SK-N-SH treated with all-trans-retinoic acid at 6 μM for 48 hours (cell line): ENCODE measurements at regions not wholly inside any gene's neighbourhood (a gene's known extent, or its start where the extent isn't known, plus 50 kb on each side); places are given as distances from the start of the nearest gene placed in this dataset.

Source experiments
- ATAC-seq: fragments of 200-7000 bp; cut with Tn5 transposase; 3 replicates; pipeline ENCODE4 v1.9.1; 2020; ENCODE audit warnings: mild to moderate bottlenecking, moderate library complexity
- CSDC2 ChIP-seq: fragments of 250-450 bp; sonication (Bioruptor Pico); IDR thresholded peaks from 2 replicates; pipeline ENCODE4 v1.5.0; 2020; ENCODE audit warnings: mild to moderate bottlenecking, moderate library complexity
- ESRRG ChIP-seq: fragments of 250-450 bp; sonication (Bioruptor Pico); IDR thresholded peaks from 2 replicates; pipeline ENCODE4 v1.6.1; 2021; ENCODE audit warnings: mild to moderate bottlenecking
- GLIS3 ChIP-seq: fragments of 250-450 bp; sonication (Bioruptor Pico); IDR thresholded peaks from 2 replicates; pipeline ENCODE4 v1.5.0; 2020; ENCODE audit warnings: mild to moderate bottlenecking, moderate library complexity
- ISL1 ChIP-seq: fragments of 250-450 bp; sonication (Bioruptor Pico); IDR thresholded peaks from 2 replicates; pipeline ENCODE4 v2.1.2; 2022; ENCODE audit warnings: mild to moderate bottlenecking, moderate library complexity
- OSR1 ChIP-seq: fragments of 250-450 bp; sonication (Bioruptor Pico); IDR thresholded peaks from 2 replicates; pipeline ENCODE4 v1.8.0; 2022; ENCODE audit warnings: moderate library complexity, mild to moderate bottlenecking, inconsistent platforms
- PATZ1 ChIP-seq: fragments of 250-450 bp; sonication (Bioruptor Pico); IDR thresholded peaks from 2 replicates; pipeline ENCODE4 v1.8.0; 2020; ENCODE audit warnings: mild to moderate bottlenecking, moderate library complexity, borderline replicate concordance
- PPARA ChIP-seq: fragments of 250-450 bp; sonication (Bioruptor Pico); IDR thresholded peaks from 2 replicates; pipeline ENCODE4 v1.5.0; 2020; ENCODE audit warnings: mild to moderate bottlenecking, borderline replicate concordance
- RARB ChIP-seq: fragments of 250-450 bp; sonication (Bioruptor Pico); IDR thresholded peaks from 2 replicates; pipeline ENCODE4 v1.8.0; 2021; ENCODE audit warnings: mild to moderate bottlenecking, moderate library complexity
- SNAI2 ChIP-seq: fragments of 250-450 bp; sonication (Bioruptor Pico); IDR thresholded peaks from 2 replicates; pipeline ENCODE4 v1.5.0; 2020; ENCODE audit warnings: mild to moderate bottlenecking, moderate library complexity
- TCF4 ChIP-seq: fragments of 250-450 bp; sonication (Bioruptor Pico); IDR thresholded peaks from 2 replicates; pipeline ENCODE4 v1.8.0; 2021; ENCODE audit warnings: mild to moderate bottlenecking, moderate library complexity, borderline replicate concordance
- TOX ChIP-seq: fragments of 250-450 bp; sonication (Bioruptor Pico); IDR thresholded peaks from 2 replicates; pipeline ENCODE4 v1.8.0; 2021; ENCODE audit warnings: mild to moderate bottlenecking, moderate library complexity, borderline replicate concordance
- ZC3H10 ChIP-seq: fragments of 250-450 bp; sonication (Bioruptor Pico); IDR thresholded peaks from 2 replicates; pipeline ENCODE4 v1.5.1; 2021; ENCODE audit warnings: mild to moderate bottlenecking, moderate library complexity
- ZFP3 ChIP-seq: fragments of 250-450 bp; sonication (Bioruptor Pico); IDR thresholded peaks from 2 replicates; pipeline ENCODE4 v1.5.0; 2020; ENCODE audit warnings: mild to moderate bottlenecking, moderate library complexity
- ZFP30 ChIP-seq: fragments of 450-650 bp; formaldehyde crosslinking; IDR thresholded peaks from 2 replicates; pipeline ENCODE4 v1.5.0; 2022; ENCODE audit warnings: mild to moderate bottlenecking, moderate library complexity
- ZNF565 ChIP-seq: fragments of 450-650 bp; formaldehyde crosslinking; conservative IDR thresholded peaks from 2 replicates; pipeline ENCODE4 v1.5.0; 2020; ENCODE audit warnings: low read depth, mild to moderate bottlenecking, moderate library complexity
- ZNF70 ChIP-seq: fragments of 450-650 bp; formaldehyde crosslinking; IDR thresholded peaks from 2 replicates; pipeline ENCODE4 v1.5.0; 2020; ENCODE audit warnings: mild to moderate bottlenecking, moderate library complexity
- ZNF8 ChIP-seq: fragments of 450-650 bp; formaldehyde crosslinking; IDR thresholded peaks from 2 replicates; pipeline ENCODE4 v1.5.0; 2020; ENCODE audit warnings: mild to moderate bottlenecking, moderate library complexity
- TF ChIP-seq, protein P1 (sequence below): fragments of 250-450 bp; sonication (Bioruptor Pico); IDR thresholded peaks from 2 replicates; pipeline ENCODE4 v1.8.0; 2021; ENCODE audit warnings: low read depth, mild to moderate bottlenecking, moderate library complexity, borderline replicate concordance
- TF ChIP-seq, protein P2 (sequence below): fragments of 250-450 bp; sonication (Bioruptor Pico); IDR thresholded peaks from 2 replicates; pipeline ENCODE4 v1.5.0; 2020; ENCODE audit warnings: mild to moderate bottlenecking, moderate library complexity
- TF ChIP-seq, protein P3 (sequence below): fragments of 250-450 bp; sonication (Bioruptor Pico); IDR thresholded peaks from 2 replicates; pipeline ENCODE4 v1.5.1; 2021; ENCODE audit warnings: mild to moderate bottlenecking, moderate library complexity
- TF ChIP-seq, protein P4 (sequence below): fragments of 250-450 bp; sonication (Bioruptor Pico); IDR thresholded peaks from 2 replicates; pipeline ENCODE4 v1.5.1; 2020; ENCODE audit warnings: low read depth, mild to moderate bottlenecking, moderate library complexity

DNA sequence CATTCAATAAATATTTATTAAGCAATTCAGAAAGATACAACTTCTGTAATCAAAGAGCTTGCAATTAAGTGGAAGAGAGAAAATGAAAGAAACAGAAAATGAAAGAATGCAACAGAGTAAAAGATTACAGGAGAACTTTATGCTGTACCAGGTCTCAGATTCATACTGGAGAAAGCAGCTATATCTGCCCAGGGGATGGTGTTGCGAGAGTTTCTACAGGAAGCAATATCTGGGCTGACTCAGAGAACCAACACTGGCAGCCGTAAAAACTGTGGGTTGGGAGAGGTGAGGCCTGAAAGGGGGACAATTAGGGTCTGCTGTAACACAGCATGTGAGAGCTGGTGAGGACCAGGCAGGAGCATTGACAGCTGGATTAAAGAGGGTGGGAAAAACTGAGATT lies 256.7 kb upstream of the TCF21 start:
- ATAC-seq = no peak
- no peak for TF ChIP-seq TOX (CRISPR knock-in tag)
- TF ChIP-seq, protein P1, sequence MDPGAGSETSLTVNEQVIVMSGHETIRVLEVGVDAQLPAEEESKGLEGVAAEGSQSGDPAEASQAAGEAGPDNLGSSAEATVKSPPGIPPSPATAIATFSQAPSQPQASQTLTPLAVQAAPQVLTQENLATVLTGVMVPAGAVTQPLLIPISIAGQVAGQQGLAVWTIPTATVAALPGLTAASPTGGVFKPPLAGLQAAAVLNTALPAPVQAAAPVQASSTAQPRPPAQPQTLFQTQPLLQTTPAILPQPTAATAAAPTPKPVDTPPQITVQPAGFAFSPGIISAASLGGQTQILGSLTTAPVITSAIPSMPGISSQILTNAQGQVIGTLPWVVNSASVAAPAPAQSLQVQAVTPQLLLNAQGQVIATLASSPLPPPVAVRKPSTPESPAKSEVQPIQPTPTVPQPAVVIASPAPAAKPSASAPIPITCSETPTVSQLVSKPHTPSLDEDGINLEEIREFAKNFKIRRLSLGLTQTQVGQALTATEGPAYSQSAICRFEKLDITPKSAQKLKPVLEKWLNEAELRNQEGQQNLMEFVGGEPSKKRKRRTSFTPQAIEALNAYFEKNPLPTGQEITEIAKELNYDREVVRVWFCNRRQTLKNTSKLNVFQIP (CRISPR knock-in tag) = no peak
- no peak for TF ChIP-seq ISL1 (CRISPR knock-in tag)
- TF ChIP-seq ZFP3 (CRISPR knock-in tag) = no peak
- no peak for TF ChIP-seq CSDC2 (CRISPR knock-in tag)
- no peak for TF ChIP-seq RARB (CRISPR knock-in tag)
- TF ChIP-seq, protein P2, sequence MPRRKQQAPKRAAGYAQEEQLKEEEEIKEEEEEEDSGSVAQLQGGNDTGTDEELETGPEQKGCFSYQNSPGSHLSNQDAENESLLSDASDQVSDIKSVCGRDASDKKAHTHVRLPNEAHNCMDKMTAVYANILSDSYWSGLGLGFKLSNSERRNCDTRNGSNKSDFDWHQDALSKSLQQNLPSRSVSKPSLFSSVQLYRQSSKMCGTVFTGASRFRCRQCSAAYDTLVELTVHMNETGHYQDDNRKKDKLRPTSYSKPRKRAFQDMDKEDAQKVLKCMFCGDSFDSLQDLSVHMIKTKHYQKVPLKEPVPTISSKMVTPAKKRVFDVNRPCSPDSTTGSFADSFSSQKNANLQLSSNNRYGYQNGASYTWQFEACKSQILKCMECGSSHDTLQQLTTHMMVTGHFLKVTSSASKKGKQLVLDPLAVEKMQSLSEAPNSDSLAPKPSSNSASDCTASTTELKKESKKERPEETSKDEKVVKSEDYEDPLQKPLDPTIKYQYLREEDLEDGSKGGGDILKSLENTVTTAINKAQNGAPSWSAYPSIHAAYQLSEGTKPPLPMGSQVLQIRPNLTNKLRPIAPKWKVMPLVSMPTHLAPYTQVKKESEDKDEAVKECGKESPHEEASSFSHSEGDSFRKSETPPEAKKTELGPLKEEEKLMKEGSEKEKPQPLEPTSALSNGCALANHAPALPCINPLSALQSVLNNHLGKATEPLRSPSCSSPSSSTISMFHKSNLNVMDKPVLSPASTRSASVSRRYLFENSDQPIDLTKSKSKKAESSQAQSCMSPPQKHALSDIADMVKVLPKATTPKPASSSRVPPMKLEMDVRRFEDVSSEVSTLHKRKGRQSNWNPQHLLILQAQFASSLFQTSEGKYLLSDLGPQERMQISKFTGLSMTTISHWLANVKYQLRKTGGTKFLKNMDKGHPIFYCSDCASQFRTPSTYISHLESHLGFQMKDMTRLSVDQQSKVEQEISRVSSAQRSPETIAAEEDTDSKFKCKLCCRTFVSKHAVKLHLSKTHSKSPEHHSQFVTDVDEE (CRISPR knock-in tag) = no peak
- TF ChIP-seq PPARA (CRISPR knock-in tag) = no peak
- TF ChIP-seq, protein P3, sequence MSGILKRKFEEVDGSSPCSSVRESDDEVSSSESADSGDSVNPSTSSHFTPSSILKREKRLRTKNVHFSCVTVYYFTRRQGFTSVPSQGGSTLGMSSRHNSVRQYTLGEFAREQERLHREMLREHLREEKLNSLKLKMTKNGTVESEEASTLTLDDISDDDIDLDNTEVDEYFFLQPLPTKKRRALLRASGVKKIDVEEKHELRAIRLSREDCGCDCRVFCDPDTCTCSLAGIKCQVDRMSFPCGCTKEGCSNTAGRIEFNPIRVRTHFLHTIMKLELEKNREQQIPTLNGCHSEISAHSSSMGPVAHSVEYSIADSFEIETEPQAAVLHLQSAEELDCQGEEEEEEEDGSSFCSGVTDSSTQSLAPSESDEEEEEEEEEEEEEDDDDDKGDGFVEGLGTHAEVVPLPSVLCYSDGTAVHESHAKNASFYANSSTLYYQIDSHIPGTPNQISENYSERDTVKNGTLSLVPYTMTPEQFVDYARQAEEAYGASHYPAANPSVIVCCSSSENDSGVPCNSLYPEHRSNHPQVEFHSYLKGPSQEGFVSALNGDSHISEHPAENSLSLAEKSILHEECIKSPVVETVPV (CRISPR knock-in tag) = no peak
- TF ChIP-seq ESRRG = no peak
- no peak for TF ChIP-seq ZC3H10
- no peak for TF ChIP-seq ZFP30 (CRISPR knock-in tag)
- no peak for TF ChIP-seq OSR1 (CRISPR knock-in tag)
- TF ChIP-seq TCF4 (CRISPR knock-in tag) = no peak
- no peak for TF ChIP-seq PATZ1 (CRISPR knock-in tag)
- no peak for TF ChIP-seq GLIS3 (CRISPR knock-in tag)
- TF ChIP-seq ZNF70 (CRISPR knock-in tag) = no peak
- TF ChIP-seq ZNF8 (CRISPR knock-in tag) = no peak
- no peak for TF ChIP-seq SNAI2 (CRISPR knock-in tag)

DNA sequence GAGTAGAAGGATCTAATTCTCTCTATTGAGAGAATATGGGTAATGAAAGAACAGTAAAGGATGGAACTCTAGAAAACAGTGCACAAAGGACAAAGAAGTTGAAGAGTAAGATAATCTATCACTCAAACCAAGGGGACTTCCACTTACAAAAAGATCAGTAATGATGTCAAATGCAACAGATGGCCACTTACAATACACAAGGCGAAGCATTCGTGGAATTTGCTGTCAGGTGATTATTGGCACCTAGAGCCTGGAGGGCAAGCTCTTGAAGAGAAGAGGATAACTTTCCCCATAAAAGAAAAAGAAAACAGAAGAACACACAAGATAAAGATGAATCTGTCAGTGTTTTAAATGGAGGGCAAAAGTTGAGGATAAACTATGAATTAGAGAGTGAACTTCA lies 256.0 kb upstream of the TCF21 start:
- ATAC-seq = no peak
- TF ChIP-seq ZNF8 (CRISPR knock-in tag) (no peak), SNAI2 (CRISPR knock-in tag) (no peak), ISL1 (CRISPR knock-in tag) (no peak), OSR1 (CRISPR knock-in tag) (no peak)
- TF ChIP-seq, protein P4, sequence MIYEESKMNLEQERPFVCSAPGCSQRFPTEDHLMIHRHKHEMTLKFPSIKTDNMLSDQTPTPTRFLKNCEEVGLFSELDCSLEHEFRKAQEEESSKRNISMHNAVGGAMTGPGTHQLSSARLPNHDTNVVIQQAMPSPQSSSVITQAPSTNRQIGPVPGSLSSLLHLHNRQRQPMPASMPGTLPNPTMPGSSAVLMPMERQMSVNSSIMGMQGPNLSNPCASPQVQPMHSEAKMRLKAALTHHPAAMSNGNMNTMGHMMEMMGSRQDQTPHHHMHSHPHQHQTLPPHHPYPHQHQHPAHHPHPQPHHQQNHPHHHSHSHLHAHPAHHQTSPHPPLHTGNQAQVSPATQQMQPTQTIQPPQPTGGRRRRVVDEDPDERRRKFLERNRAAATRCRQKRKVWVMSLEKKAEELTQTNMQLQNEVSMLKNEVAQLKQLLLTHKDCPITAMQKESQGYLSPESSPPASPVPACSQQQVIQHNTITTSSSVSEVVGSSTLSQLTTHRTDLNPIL = no peak

DNA sequence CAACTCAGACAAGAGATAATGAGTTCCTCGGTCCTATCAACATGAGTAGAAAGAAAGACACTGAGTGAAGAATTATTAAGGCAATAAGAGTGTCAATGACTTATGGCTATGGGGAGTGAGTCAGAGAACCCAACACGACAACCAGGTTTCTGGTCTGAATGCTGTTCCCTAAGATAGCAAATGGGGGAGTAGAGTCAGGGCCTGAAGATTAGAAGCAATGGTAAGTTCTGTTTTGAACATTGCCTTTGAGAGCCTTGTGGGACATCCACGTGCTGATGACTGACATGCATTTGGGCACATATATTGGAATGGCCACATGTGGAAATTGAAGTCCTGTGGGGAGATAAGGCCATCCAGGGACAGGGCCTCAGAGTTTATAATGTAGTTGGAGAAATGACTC lies 254.4 kb upstream of the TCF21 start:
- ATAC-seq = no peak
- no peak for TF ChIP-seq SNAI2 (CRISPR knock-in tag)
- no peak for TF ChIP-seq CSDC2 (CRISPR knock-in tag)
- TF ChIP-seq TOX (CRISPR knock-in tag) = no peak
- no peak for TF ChIP-seq GLIS3 (CRISPR knock-in tag)

DNA sequence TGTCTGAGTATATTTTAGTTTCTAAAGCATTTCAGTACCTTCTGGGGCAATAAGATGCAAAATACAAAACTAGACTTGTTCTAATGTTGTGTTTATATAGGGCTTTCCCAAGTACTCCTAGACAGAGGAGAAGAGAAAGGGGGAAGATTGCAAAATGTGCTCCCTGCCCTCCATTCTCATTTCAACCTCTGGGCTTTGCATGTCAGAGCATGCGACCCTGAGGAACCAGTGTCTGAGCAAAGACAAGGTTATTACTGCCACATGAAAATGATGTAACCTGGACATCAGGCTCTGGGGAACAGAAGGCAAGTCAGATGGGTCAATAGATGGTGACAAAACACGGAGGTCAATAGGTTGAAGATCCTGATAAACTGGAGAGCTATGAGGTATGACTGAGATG lies 253.5 kb upstream of the TCF21 start:
- no peak for ATAC-seq
- TF ChIP-seq ZC3H10 = no peak
- TF ChIP-seq SNAI2 (CRISPR knock-in tag) = no peak
- no peak for TF ChIP-seq ZNF565 (CRISPR knock-in tag)
